AG09319 (cell line): ENCODE measurements at regions not wholly inside any gene's neighbourhood (a gene's known extent, or its start where the extent isn't known, plus 50 kb on each side); places are given as distances from the start of the nearest gene placed in this dataset.
"Not testable (repeated sequence)": the region's sequence is repeated elsewhere in the genome, so short reads cannot be mapped to it uniquely, and the experiment has no call there.

Source experiments
- DNase-seq: peaks from one replicate; pipeline ENCODE4 v3.0.0-alpha.2; 2010; ENCODE audit warnings: low read depth; ENCODE audit errors: extremely low read depth
- TF ChIP-seq, protein P1 (sequence below): IDR thresholded peaks from 2 replicates; pipeline ENCODE4 v1.5.1; 2011; ENCODE audit warnings: low read depth, mild to moderate bottlenecking, inconsistent platforms, low read length, moderate library complexity

DNA sequence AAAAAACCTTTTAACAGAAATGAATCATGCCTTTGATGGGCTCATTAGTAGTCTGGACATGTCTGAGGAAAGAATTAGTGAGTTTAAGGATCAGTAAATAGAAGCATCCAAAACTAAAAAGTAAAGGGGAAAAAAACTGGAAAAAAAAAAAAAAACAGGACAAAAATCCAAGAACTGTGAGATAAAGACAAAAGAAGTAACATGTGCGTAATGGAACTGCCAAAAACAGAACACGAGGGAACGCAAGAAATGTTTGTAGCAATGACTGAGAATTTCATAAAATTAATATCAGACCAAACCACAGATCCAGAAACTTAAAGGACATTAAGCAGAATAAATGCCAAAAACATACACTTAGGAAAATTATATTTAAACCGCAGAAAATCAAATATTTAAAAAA is 77.4 kb downstream of the MS4A13 start:
- no peak for DNase-seq
- TF ChIP-seq, protein P1, sequence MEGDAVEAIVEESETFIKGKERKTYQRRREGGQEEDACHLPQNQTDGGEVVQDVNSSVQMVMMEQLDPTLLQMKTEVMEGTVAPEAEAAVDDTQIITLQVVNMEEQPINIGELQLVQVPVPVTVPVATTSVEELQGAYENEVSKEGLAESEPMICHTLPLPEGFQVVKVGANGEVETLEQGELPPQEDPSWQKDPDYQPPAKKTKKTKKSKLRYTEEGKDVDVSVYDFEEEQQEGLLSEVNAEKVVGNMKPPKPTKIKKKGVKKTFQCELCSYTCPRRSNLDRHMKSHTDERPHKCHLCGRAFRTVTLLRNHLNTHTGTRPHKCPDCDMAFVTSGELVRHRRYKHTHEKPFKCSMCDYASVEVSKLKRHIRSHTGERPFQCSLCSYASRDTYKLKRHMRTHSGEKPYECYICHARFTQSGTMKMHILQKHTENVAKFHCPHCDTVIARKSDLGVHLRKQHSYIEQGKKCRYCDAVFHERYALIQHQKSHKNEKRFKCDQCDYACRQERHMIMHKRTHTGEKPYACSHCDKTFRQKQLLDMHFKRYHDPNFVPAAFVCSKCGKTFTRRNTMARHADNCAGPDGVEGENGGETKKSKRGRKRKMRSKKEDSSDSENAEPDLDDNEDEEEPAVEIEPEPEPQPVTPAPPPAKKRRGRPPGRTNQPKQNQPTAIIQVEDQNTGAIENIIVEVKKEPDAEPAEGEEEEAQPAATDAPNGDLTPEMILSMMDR: no peak

DNA sequence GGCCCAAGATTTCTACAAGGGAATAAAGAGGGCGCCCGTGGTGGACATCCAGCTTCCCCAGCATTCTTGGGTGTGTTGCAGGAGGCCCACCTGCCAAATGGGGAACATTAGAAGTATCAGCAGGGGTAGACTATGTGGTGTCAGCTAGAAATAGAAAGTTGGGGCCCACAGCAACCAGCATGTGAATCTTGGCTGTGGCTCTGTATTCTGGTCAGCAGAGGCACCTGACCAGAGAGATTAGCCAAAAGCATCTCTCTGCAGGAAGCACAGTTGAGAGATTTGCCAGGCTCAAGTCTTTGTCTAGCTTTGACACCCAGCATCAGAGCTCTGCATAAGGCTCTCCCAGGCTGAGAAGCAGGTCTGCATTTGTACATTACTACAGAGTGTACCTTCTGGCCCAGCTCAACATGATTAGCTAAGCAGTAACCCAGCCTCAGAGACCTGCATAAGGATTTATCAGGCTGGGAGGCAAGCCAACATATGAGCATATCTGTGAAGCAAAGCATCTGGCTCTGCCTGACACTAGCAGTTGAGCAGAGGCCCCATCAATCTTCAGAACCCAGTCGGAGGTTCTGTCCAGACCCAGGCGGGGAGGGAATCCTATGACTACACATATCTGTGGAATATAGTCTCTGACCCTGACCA is 79.9 kb downstream of the MS4A13 start:
- no peak for DNase-seq

DNA sequence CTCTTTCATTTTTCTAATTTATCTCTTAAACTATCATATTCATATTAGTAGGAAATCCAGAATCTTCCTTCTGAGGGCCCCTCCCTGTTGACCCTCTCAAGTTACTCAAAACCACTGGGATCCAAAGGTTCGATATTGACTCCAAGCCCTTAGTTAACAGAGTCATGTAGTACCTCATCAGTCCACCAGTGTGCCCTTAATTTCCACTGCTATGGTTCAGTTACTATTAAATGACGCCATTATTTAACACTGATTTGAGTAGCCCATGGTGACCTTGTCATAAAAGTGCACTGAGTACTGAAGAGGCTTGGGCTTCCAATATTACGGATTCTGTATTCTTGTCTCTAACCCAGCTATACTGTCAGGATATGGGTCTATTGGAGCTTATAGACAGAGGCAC is 91.9 kb upstream of the MS4A8 start:
- TF ChIP-seq, protein P1: no peak
- DNase-seq: no peak

More for the DNA sequence above, 79.9 kb downstream of the MS4A13 start:
- TF ChIP-seq, protein P1: no peak

DNA sequence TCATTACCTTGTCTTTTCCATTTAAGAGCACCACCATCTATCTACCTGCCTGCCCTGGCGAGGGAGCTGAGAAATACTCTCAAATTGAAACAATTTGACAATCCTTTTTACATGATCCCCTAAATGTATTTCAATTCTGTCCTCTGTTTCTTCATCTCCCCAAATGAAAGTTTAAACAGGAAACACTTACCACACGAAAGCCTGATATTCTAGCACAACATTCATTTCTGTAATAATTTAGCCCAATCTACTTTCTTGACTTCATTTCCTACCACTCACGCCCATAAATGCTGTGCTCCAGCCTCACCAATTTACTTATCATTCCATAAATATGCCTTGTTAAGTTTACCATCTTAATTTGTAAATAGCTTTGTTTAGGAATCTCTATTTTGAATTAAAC is 89.8 kb upstream of the MS4A8 start:
- no peak for DNase-seq

DNA sequence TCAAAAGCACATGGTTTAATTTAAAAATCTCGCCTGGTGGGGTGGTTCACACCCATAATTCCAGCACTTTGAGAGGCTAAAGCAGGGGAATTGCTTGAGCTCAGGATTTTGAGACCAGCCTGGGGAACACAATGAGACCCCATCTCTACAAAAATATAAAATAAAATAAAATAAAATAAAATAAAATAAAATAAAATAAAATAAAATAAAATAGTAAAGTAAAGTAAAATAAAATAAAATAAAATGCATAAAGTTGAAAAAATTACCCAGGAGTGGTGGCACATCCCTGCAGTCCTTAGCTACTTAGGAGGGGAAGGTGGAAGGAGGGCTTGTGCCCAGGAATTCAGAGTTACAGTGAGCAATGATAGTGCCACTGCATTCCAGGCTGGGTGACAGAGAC is 88.7 kb upstream of the MS4A8 start:
- DNase-seq: no peak
- TF ChIP-seq, protein P1: no peak

More for the DNA sequence above, 89.8 kb upstream of the MS4A8 start:
- TF ChIP-seq, protein P1: no peak

DNA sequence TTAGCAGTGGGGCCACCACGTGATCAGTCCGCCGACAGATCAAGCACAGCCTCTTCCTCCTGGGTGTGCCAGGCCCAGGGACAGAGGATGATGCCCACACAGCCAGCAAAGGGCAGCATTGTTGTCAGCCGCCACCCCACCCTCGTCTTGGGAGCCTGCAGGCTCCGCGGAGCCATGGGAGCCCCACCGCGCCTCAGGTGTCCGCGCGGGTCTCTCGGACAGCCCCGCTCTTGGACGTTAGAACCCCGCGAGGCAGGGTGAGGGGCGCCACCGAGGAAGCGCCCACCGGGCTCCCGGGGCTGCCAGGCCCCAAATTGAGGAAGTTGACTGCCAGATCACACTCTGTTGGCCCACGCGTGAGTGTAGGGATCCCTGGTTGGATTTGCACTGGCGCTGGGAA is 83.9 kb upstream of the MS4A8 start:
- DNase-seq: no peak
- TF ChIP-seq, protein P1: no peak

DNA sequence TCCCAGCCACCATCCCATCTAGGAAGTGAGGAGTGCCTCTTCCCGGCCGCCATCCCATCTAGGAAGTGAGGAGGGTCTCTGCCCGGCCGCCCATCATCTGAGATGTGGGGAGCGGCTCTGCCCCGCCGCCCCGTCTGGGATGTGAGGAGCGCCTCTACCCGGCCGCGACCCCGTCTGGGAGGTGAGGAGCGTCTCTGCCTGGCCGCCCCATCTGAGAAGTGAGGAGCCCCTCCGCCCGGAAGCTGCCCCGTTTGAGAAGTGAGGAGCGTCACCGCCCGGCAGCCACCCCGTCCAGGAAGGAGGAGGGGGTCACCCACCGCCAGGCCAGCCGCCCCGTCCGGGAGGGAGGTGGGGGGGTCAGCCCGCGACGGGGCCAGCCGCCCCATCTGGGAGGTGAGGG is 77.5 kb upstream of the MS4A8 start:
- not testable (repeated sequence) for DNase-seq

DNA sequence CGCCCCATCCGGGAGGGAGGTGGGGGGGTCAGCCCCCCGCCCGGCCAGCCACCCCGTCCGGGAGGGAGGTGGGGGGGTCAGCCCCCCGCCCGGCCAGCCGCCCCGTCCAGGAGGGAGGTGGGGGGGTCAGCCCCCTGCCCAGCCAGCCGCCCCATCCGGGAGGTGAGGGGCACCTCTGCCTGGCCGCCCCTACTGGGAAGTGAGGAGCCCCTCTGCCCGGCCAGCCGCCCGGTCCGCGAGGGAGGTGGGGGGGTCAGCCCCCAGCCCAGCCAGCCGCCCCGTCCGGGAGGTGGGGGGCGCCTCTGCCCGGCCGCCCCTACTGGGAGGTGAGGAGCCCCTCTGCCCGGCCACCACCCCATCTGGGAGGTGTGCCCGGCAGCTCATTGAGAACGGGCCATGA is 76.6 kb upstream of the MS4A8 start:
- not testable (repeated sequence) for DNase-seq
